ENCODE measurements at regions not wholly inside any gene's neighbourhood (a gene's known extent, or its start where the extent isn't known, plus 50 kb on each side); places are given as distances from the start of the nearest gene placed in this dataset.
"Not testable (repeated sequence)": the region's sequence is repeated elsewhere in the genome, so short reads cannot be mapped to it uniquely, and the experiment has no call there.

DNA sequence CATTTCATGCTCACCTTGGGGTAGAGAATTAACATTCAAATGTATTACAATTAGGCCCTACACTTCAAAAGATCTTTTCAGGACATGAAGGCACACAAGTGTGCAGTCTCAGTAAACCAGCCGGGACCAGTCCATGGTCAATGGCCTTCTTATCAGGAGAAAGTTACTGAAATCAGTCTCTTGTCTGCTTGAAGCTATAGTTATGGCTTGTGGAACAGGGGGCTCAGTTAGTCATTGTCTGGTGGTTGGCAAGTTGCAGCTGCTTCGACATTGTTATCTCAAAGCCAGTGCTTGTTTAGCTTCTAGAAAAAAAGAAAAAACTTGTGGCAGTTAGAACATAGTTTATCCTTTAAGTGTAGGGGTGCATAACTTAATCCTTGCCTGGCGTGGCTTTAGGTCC lies 213.1 kb upstream of the ACO1 start:
- POLR2A ChIA-PET (ENCODE audit: low non-redundant PET), result no interaction called here
- DNase-seq (ENCODE audit: low spot score), result no peak
- CTCF ChIA-PET, result interaction anchor here (0.6 kb wide), 1 partner anchor 1660 kb away, joined by 9 read pairs; no protein-coding TSS in a partner anchor
- no peak for TF ChIP-seq CTCF (conservative IDR thresholded peaks at IDR 0.05; ENCODE audit: low read depth)
- H3K27ac ChIP-seq, result no peak overlapping the region

DNA sequence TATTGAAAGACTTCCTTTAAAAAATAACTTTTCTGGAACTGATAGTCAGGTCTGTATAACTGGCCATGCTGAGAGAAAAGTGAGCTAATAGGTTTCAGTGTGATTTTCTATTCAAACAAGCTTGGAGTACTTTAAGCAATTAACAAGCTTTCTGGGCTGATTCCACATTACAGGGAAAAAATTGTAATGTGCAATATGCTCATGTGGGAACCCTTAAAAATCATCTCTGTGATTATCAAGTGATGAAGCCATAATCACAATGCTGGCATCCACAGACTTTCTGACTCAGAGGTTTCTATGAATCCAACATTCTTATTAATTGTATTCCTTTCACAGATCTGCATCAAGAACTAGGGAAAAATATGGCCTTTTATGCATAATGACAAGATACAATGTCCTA lies 212.2 kb upstream of the ACO1 start:
- POLR2A ChIA-PET (ENCODE audit: low non-redundant PET), result no interaction called here

DNA sequence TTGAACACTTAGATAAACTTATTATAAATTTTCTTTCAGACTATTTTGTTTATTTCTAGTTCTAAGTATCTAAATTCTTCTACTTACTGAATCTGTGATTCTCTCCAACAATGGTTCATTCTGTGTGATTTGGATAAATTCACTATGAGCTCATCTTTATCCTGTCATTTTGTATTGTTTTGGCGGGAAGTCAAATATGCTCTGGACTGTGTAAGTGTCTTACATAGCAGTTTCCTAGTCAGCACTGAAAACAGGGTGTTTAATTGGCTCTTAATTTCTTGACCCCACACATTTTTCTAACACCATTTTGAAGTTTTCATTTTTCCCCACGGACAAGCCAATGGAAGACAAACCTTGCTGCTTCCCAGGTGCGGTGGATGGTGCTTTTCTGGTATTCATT lies 207.0 kb upstream of the ACO1 start:
- H3K27ac ChIP-seq, result no peak overlapping the region
- DNase-seq (ENCODE audit: low spot score), result no peak
- ChIA-PET POLR2A (ENCODE audit: low non-redundant PET) (no interaction called here), CTCF (interaction anchor here (0.7 kb wide), 1 partner anchor 117 kb away, joined by 3 read pairs; no protein-coding TSS in a partner anchor)
- TF ChIP-seq CTCF (conservative IDR thresholded peaks at IDR 0.05; ENCODE audit: low read depth), result no peak

More for the DNA sequence above, 212.2 kb upstream of the ACO1 start:
- no peak for TF ChIP-seq CTCF (conservative IDR thresholded peaks at IDR 0.05; ENCODE audit: low read depth)
- H3K27ac ChIP-seq, result no peak overlapping the region
- CTCF ChIA-PET, result no interaction called here
- no peak for DNase-seq (ENCODE audit: low spot score)

DNA sequence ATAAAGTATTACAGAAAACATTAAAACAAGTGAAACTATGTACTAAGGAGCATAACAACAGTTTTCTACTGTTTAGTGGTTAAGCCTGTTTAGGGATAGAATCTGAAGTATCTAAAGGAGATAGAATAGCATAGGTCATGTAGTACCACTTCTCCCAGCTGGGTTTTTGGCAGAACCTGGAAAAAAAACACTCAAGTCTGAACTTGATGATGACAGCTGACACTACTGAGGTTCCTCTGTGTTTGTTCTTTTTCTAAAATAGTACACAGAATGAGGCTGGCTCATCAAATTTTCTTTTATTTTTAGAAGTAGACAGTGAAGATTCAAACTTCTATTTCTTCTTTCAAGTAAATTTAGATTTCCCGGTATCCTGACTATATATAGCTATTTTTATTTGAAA lies 203.8 kb upstream of the ACO1 start:
- no peak overlapping the region for H3K27ac ChIP-seq
- TF ChIP-seq CTCF (conservative IDR thresholded peaks at IDR 0.05; ENCODE audit: low read depth), result no peak
- ChIA-PET POLR2A (ENCODE audit: low non-redundant PET) (interaction anchor here (0.6 kb wide), 1 partner anchor 58 kb away, joined by 3 read pairs; no protein-coding TSS in a partner anchor), CTCF (no interaction called here)
- DNase-seq (ENCODE audit: low spot score), result no peak

DNA sequence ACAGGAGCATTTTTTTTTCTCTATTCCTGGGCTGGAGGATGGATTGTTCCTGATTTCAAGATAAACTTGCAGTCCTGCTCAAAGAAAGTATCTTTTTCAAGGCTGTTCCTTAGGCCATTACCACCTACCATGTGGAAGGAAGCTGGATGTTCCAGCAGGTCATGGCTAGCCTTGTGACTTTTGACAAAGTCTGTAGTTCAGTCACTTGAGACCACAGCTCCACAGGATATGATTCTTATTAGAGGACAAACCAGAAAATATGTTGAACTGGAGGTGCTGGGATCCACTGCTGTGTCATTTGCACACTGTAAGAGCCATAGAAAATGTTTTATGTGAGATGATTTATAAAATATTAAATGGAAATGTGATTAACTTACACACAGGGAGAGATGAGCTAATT lies 184.2 kb upstream of the ACO1 start:
- POLR2A ChIA-PET (ENCODE audit: low non-redundant PET), result no interaction called here
- TF ChIP-seq CTCF (conservative IDR thresholded peaks at IDR 0.05; ENCODE audit: low read depth), result no peak
- no peak for DNase-seq (ENCODE audit: low spot score)
- CTCF ChIA-PET, result no interaction called here
- no peak overlapping the region for H3K27ac ChIP-seq

- CTCF ChIA-PET, result no interaction called here
- no peak for TF ChIP-seq CTCF (conservative IDR thresholded peaks at IDR 0.05; ENCODE audit: low read depth)
- no peak for DNase-seq (ENCODE audit: low spot score)
- POLR2A ChIA-PET (ENCODE audit: low non-redundant PET), result no interaction called here
- H3K27ac ChIP-seq, result no peak overlapping the region
These were observed 183.5 kb upstream of the ACO1 start for GRCh38 chr9:32200896-32201295.

GRCh38 chr9:32209164-32209563 lies 175.3 kb upstream of the ACO1 start:
- CTCF ChIA-PET; DNase-seq (ENCODE audit: low spot score); H3K27ac ChIP-seq; POLR2A ChIA-PET (ENCODE audit: low non-redundant PET): not testable (repeated sequence)

Data from RWPE1 (cell line).